ENCODE measurements at regions not wholly inside any gene's neighbourhood (a gene's known extent, or its start where the extent isn't known, plus 50 kb on each side); places are given as distances from the start of the nearest gene placed in this dataset.

DNA sequence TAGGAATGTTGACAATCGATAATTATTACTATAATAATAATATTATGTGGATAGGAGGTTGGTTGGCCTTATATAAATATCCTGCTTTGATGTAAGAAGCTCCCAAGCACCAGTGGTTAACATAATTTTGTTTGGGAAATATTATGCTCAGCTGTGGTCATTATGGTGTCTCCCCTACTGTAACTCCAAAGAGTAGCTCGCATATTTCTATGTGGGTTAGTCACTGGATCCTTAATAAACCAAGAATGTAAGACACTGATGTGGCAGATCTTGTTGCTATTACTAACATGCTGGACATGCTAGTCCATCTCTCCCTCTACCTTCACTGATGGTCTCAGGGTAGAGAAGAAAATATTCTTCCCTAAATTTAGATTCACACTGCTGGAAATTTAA, 79.2 kb upstream of the RALGPS2 start:
- TF ChIP-seq POLR2A (IDR thresholded peaks at IDR 0.05; ENCODE audit: low read length) (no peak), GATA1 (IDR thresholded peaks at IDR 0.05; ENCODE audit: low read depth, low read length) (no peak)
